ENCODE measurements at regions not wholly inside any gene's neighbourhood (a gene's known extent, or its start where the extent isn't known, plus 50 kb on each side); places are given as distances from the start of the nearest gene placed in this dataset.

DNA sequence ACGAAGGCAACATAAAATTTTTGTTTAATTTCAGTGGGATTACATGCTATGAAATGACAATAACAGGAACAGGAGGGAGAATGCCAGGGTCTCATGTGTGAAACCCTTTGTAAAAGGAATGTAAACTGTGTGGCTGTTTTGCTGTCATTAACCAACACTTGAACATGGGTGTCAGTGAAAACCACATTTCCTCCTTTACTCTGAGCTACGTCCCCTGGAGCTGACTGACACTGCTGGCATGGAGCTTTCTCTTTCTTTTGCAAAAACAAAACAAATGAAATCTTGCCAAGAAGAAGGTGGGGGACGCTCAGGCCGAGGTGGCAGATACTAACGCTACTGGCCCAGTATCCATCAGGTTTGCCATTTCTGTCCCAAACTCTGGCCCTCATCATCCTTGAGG is 121.4 kb downstream of the DMRT2 start:
- TF ChIP-seq CTCF (IDR thresholded peaks at IDR 0.05): no peak
- TF ChIP-seq, protein P1, sequence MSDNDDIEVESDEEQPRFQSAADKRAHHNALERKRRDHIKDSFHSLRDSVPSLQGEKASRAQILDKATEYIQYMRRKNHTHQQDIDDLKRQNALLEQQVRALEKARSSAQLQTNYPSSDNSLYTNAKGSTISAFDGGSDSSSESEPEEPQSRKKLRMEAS (IDR thresholded peaks at IDR 0.05; ENCODE audit: low read depth): no peak
- TF ChIP-seq TAF1 (IDR thresholded peaks at IDR 0.05; ENCODE audit: borderline replicate concordance, low read depth, low read length): no peak
- TF ChIP-seq YY1 (IDR thresholded peaks at IDR 0.05; ENCODE audit: low read depth): no peak
- no peak for TF ChIP-seq ZBTB33 (IDR thresholded peaks at IDR 0.05; ENCODE audit: borderline replicate concordance, low read depth)
- no peak for TF ChIP-seq SMC3 (IDR thresholded peaks at IDR 0.05; ENCODE audit: low read depth, low read length)
- no peak for TF ChIP-seq RXRA (IDR thresholded peaks at IDR 0.05; ENCODE audit: borderline replicate concordance, low read depth)
- TF ChIP-seq RAD21 (IDR thresholded peaks at IDR 0.05; ENCODE audit: low read length): no peak
- TF ChIP-seq, protein P2, sequence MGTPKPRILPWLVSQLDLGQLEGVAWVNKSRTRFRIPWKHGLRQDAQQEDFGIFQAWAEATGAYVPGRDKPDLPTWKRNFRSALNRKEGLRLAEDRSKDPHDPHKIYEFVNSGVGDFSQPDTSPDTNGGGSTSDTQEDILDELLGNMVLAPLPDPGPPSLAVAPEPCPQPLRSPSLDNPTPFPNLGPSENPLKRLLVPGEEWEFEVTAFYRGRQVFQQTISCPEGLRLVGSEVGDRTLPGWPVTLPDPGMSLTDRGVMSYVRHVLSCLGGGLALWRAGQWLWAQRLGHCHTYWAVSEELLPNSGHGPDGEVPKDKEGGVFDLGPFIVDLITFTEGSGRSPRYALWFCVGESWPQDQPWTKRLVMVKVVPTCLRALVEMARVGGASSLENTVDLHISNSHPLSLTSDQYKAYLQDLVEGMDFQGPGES (IDR thresholded peaks at IDR 0.05; ENCODE audit: low read depth, low read length): no peak
